Activated T-helper 9 cell treated with anti-CD3 and anti-CD28 coated beads, Interleukin-2, amount 50 U/mL, for 16 hours (primary cell): ENCODE measurements at regions not wholly inside any gene's neighbourhood (a gene's known extent, or its start where the extent isn't known, plus 50 kb on each side); places are given as distances from the start of the nearest gene placed in this dataset.

Source experiments
- DNase-seq: peaks from one replicate; pipeline ENCODE4 v3.0.0-alpha.2; 2020; ENCODE audit warnings: low read depth

- no peak for DNase-seq
These were observed 71.5 kb upstream of the CD82 start for GRCh38 chr11:44493930-44494329.

DNA sequence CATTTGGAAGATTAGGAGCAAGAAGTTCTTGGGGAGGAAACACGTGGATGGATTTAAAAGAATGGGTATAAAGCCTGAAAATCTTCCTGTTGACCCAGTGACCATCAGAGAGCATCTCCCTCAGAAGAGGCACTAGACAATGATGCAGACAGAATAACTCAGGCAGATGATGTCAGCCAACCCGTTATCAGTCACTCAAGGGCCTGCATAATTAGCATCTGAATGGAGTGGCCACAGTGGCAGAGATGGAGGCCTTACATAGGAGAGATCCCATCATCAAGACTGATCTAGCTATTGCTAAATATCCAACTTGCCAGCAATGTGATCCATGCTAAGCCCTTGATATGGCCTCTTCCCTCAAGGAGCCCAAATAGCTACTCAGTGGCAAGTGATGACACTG lies 70.7 kb upstream of the CD82 start:
- DNase-seq: no peak

GRCh38 chr11:44496391-44496790 lies 69.1 kb upstream of the CD82 start:
- DNase-seq: no peak

DNA sequence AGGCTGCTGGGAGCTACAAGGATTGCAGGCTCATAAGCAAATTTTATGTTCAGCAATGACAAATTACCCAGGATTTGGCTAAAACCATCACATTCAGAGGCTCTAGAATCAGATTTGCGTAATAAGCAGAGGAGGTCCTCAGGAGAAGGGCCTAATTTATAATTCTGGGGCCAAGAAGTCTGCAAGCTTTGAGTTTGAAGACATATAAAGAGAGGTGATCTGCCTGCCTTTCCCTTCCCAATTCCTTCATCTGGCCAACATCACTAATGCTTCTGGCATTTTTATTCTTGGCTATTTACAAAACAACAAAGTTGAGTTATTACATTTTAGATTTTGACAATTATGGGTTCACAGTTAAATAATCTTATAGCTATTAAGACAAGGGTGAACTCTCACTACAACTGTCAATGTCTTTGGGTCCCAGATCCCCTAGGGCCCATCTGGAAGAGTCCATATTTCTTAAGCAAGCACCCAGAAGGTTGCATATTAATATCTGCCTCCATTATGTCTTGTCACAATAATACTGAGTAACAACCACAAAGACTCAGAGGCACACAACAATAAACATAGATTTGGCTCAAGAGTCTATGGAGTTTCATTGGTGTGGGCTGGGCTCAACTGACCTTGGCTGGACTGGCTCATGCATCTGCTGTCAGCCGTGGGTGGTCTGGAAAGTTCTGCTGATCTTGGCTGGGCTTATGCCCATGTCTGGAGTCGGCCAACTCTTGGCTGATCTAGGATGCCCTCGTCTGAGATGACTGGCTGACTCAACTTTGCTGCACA lies 67.2 kb upstream of the CD82 start:
- DNase-seq: no peak

DNA sequence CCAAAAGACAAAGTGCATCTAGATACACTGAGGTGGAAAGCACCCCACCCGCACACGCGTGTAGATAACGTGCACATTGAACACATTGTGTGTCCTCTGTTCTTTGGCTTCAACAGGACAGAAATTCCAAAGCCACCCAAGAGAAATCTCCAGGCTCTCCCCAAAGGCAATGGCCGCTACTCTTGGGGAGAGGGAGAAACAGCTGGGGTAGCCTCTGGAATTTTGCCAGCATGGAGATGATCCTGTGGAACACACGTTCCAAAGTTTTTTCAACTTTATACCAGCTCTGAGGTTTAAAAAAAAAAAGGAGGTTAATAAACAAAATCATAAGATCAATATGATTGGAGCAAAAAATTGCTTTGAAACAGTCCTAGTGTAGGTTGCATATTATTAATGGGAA lies 63.0 kb upstream of the CD82 start:
- DNase-seq: no peak

DNA sequence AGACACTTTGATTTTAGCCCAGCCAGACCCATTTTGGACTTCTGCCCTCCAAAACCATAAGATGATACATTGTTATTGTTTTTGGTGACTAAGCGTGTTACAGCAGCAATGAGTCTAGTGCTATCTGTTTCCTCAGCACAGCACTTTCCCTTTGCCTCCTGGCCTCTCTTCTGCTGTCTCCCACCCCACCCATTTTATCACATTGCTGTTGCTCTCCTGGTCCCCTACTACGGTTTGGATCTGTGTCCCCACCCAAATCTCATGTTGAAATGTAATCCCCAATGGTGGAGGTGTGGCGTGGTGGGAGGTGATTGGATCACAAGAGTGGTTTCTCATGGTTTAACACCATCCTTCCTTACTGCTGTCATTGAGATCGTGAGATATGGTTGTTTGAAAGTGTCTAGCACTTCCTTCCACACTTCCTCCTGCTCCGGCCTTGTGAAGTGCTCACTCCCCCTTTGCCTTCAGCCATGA lies 59.8 kb upstream of the CD82 start:
- no peak for DNase-seq

GRCh38 chr11:44506375-44507016 lies 59.0 kb upstream of the CD82 start:
- no peak for DNase-seq

- no peak for DNase-seq
These were observed 58.0 kb upstream of the CD82 start for GRCh38 chr11:44507491-44507890.

GRCh38 chr11:44507896-44508445 lies 57.5 kb upstream of the CD82 start:
- no peak for DNase-seq

- DNase-seq: no peak
These were observed 56.2 kb upstream of the CD82 start for GRCh38 chr11:44509296-44509695.

- no peak for DNase-seq
These were observed 55.1 kb upstream of the CD82 start for GRCh38 chr11:44510372-44510771.

- DNase-seq: no peak
These were observed 52.6 kb upstream of the CD82 start for GRCh38 chr11:44512818-44513217.

- DNase-seq: no peak
These were observed 50.4 kb upstream of the CD82 start for GRCh38 chr11:44515048-44515447.
